PC-9 (cell line): ENCODE measurements at regions not wholly inside any gene's neighbourhood (a gene's known extent, or its start where the extent isn't known, plus 50 kb on each side); places are given as distances from the start of the nearest gene placed in this dataset.

ENCODE experiments used
- BruUV-seq: library from RNA; stranded (reverse); fragments of 400-500 nt; replicated peaks from 2 replicates; lab custom pipeline; 2021; lab: Mats Ljungman, UMichigan
- CTCF ChIA-PET: fragments of 300-600 bp; sonication (Branson Sonifier 250); formaldehyde crosslinking; loops from one replicate; lab custom pipeline; 2022; ENCODE audit warnings: antibody characterized with exemption; lab: Charles Lee
- POLR2A ChIA-PET: fragments of 300-600 bp; sonication (Branson Sonifier 250); formaldehyde crosslinking; loops from one replicate; lab custom pipeline; 2022; ENCODE audit warnings: antibody characterized with exemption; ENCODE audit not compliant: unreplicated experiment; lab: Charles Lee
- DNase-seq, 2 experiments: peaks; one replicate each; pipeline versions ENCODE4 v3.0.0 to v3.0.0-alpha.2; 2015 to 2022; ENCODE audit warnings: mixed read lengths in 1 of 2
- H2AFZ ChIP-seq: fragments of 200-600 bp; sonication (generic); 2 replicates; pipeline ENCODE4 v1.8.1; 2017; ENCODE audit warnings: antibody characterized with exemption
- H3F3A ChIP-seq: fragments of 200-600 bp; sonication (generic); 2 replicates; pipeline ENCODE4 v1.8.1; 2017; ENCODE audit warnings: antibody characterized with exemption, mild to moderate bottlenecking, low read depth; ENCODE audit not compliant: insufficient read depth
- H3K27ac ChIP-seq: fragments of 200-600 bp; sonication (generic); 2 replicates; pipeline ENCODE4 v1.6.1; 2016; ENCODE audit warnings: mixed run types
- H3K27me3 ChIP-seq: fragments of 200-600 bp; sonication (generic); 2 replicates; pipeline ENCODE4 v1.6.1; 2016; ENCODE audit warnings: low read depth, mixed run types; ENCODE audit not compliant: insufficient read depth
- H3K36me3 ChIP-seq: fragments of 200-600 bp; sonication (generic); 2 replicates; pipeline ENCODE4 v1.6.1; 2016; ENCODE audit warnings: low read depth, mixed run types
- H3K4me1 ChIP-seq: fragments of 200-600 bp; sonication (generic); replicated peaks from 2 replicates; pipeline ENCODE4 v1.6.1; 2016; ENCODE audit warnings: mixed run types; ENCODE audit not compliant: insufficient read depth
- H3K4me2 ChIP-seq: fragments of 200-600 bp; sonication (generic); 2 replicates; pipeline ENCODE4 v1.6.1; 2017; ENCODE audit warnings: mixed run types
- H3K4me3 ChIP-seq: fragments of 200-600 bp; sonication (generic); 2 replicates; pipeline ENCODE4 v1.6.1; 2016; ENCODE audit warnings: mixed run types
- H3K79me2 ChIP-seq: fragments of 200-600 bp; sonication (generic); 2 replicates; pipeline ENCODE4 v1.6.1; 2017; ENCODE audit warnings: low read depth, mixed run types
- H3K9me2 ChIP-seq: fragments of 200-600 bp; sonication (generic); 2 replicates; pipeline ENCODE4 v1.8.1; 2017; ENCODE audit warnings: mild to moderate bottlenecking; ENCODE audit not compliant: insufficient read depth
- H3K9me3 ChIP-seq: fragments of 200-600 bp; sonication (generic); 2 replicates; pipeline ENCODE4 v1.8.1; 2016; ENCODE audit warnings: low read depth; ENCODE audit not compliant: insufficient read depth
- H4K20me1 ChIP-seq: fragments of 200-600 bp; sonication (generic); 2 replicates; pipeline ENCODE4 v1.8.1; 2017; ENCODE audit not compliant: insufficient read depth
- EZH2 ChIP-seq: fragments of 200-600 bp; sonication (generic); IDR thresholded peaks from 2 replicates; pipeline ENCODE4 v1.8.0; 2017; ENCODE audit warnings: antibody characterized with exemption, low read depth
- intact Hi-C: fragments of 100-400 bp; cut with micrococcal nuclease; formaldehyde crosslinking; loops from one replicate; pipeline ENCODE4 v1.10.0; 2022; ENCODE audit not compliant: unreplicated experiment
- TF ChIP-seq, protein P1 (sequence below): fragments of 200-600 bp; sonication (generic); conservative IDR thresholded peaks from 2 replicates; pipeline ENCODE4 v1.6.1; 2017; ENCODE audit warnings: mixed run types, antibody characterized with exemption, mild to moderate bottlenecking, moderate library complexity

DNA sequence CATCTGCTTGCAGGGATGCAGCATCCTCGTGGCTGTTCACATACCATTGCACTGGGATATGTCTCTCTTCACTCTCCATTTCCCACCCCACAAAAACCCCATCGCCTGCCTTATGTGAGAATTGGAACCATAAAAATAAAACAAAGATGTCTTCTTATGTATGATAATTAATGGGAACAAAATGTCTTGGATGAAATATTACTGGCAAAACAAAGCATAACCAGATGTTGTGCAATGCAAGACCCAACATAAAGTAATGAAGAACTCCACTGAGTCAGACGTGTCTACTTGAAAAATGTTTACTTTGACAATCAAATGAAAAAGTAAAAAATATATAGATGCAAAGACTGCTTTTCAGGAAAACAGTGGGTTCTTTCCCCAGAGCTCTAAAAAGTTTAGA is 611.3 kb upstream of the SYT4 start:
- CTCF ChIA-PET = interaction anchor here (0.6 kb wide), 1 partner anchor 227 kb away, joined by 3 read pairs; no protein-coding TSS in a partner anchor

DNA sequence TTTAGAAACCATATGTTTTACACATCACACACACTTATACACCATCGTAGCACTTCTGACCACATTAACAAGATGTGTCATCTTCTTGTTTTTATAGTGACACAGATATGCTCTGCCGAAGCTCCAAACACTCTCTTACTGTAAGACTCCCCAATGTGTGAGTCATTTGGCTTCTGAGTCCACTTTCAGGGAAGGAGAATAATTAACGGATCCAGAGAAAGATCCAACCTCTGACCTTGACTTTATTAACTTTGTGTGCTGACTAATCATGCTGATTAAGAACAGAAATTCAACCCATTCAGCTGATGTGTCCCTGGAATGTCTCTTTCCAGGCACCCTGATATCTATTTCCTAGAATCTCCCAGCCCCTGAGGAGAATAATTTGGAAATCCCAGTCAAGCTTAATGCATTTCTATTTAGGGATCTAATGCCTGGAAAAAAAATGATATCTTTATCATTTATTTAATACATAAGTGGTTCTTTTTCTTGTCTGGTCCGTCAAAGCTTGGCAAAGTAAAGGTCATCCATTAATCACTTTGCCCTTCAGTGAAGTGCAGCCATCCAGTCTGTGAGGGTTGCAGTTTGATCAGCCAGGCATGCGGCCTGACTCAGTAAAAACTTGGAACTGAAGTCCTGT is 615.8 kb upstream of the SYT4 start:
- Histone ChIP-seq H3K4me3 (no peak overlapping the region), H3K9me2 (no peaks in the 10 kb centered on the region), H4K20me1 (no peaks in the 10 kb centered on the region), H3F3A (no peaks in the 10 kb centered on the region), H3K9me3 (no peaks in the 10 kb centered on the region), H3K36me3 (no peaks in the 10 kb centered on the region), H3K79me2 (no peaks in the 10 kb centered on the region), H3K4me1 (no peaks in the 10 kb centered on the region), H3K27me3 (no peaks in the 10 kb centered on the region), H3K27ac (no peak overlapping the region), H3K4me2 (no peak overlapping the region), H2AFZ (no peak overlapping the region)
- ChIA-PET POLR2A (no interaction called here), CTCF (no interaction called here)
- intact Hi-C loops = no loop called here
- BruUV-seq = no TSS peak
- no peak for DNase-seq
- TF ChIP-seq EZH2 = no peak
- TF ChIP-seq, protein P1, sequence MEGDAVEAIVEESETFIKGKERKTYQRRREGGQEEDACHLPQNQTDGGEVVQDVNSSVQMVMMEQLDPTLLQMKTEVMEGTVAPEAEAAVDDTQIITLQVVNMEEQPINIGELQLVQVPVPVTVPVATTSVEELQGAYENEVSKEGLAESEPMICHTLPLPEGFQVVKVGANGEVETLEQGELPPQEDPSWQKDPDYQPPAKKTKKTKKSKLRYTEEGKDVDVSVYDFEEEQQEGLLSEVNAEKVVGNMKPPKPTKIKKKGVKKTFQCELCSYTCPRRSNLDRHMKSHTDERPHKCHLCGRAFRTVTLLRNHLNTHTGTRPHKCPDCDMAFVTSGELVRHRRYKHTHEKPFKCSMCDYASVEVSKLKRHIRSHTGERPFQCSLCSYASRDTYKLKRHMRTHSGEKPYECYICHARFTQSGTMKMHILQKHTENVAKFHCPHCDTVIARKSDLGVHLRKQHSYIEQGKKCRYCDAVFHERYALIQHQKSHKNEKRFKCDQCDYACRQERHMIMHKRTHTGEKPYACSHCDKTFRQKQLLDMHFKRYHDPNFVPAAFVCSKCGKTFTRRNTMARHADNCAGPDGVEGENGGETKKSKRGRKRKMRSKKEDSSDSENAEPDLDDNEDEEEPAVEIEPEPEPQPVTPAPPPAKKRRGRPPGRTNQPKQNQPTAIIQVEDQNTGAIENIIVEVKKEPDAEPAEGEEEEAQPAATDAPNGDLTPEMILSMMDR = no peak

More for the DNA sequence above, 611.3 kb upstream of the SYT4 start:
- H3K9me3 ChIP-seq = no peaks in the 10 kb centered on the region
- H3K79me2 ChIP-seq = no peaks in the 10 kb centered on the region
- no TSS peak for BruUV-seq
- no peak for DNase-seq
- H3F3A ChIP-seq = no peaks in the 10 kb centered on the region
- no peaks in the 10 kb centered on the region for H3K36me3 ChIP-seq
- POLR2A ChIA-PET = no interaction called here
- no peak overlapping the region for H3K27ac ChIP-seq
- TF ChIP-seq, protein P1 = no peak
- no peak for TF ChIP-seq EZH2
- no peaks in the 10 kb centered on the region for H4K20me1 ChIP-seq
- H3K27me3 ChIP-seq = no peaks in the 10 kb centered on the region
- no peak overlapping the region for H3K4me3 ChIP-seq
- no peak overlapping the region for H3K4me2 ChIP-seq
- no peaks in the 10 kb centered on the region for H3K9me2 ChIP-seq
- intact Hi-C loops = no loop called here
- H3K4me1 ChIP-seq = no peaks in the 10 kb centered on the region
- no peak overlapping the region for H2AFZ ChIP-seq

DNA sequence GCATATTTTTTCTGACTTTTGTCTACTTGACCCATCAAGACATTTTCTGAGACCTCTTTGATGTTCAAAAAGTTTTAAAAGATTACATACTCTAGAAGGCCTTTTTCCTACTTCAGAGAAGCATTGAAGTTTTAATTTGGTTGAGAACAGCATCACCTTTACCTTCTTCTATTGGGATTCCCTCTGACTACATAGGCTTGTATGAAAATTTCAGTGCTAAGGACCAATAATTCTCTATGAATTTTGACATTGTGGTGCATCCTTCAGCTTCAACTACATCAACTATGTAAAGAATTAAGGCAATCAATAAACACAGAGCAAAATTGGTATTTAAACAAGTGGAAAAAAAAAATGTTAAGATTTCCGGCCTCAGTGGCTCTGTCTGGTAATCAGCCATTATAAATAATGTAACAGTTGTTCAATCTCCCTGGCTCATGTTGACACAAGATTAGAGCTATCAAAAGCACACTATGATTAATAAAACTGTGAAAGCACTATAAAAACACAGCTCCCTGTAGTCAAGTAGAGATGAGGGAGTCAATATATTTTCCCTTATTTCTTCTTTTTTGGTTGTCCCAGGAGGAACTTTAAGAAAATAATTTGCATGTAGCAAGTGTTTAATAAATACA is 627.0 kb upstream of the SYT4 start:
- CTCF ChIA-PET = no interaction called here

More for the DNA sequence above, 627.0 kb upstream of the SYT4 start:
- Histone ChIP-seq H3K9me3 (no peaks in the 10 kb centered on the region), H2AFZ (no peak overlapping the region), H3K4me2 (no peak overlapping the region), H3K4me3 (no peak overlapping the region), H4K20me1 (no peaks in the 10 kb centered on the region), H3F3A (no peaks in the 10 kb centered on the region), H3K27ac (no peak overlapping the region), H3K79me2 (no peaks in the 10 kb centered on the region), H3K36me3 (no peaks in the 10 kb centered on the region), H3K27me3 (no peaks in the 10 kb centered on the region), H3K9me2 (no peaks in the 10 kb centered on the region), H3K4me1 (no peaks in the 10 kb centered on the region)
- intact Hi-C loops = no loop called here
- BruUV-seq = no TSS peak
- TF ChIP-seq EZH2 = no peak
- TF ChIP-seq, protein P1 = no peak
- no peak for DNase-seq
- POLR2A ChIA-PET = interaction anchor here (0.5 kb wide), 1 partner anchor 20 kb away, joined by 9 read pairs; no protein-coding TSS in a partner anchor
